Parathyroid adenoma (tissue), 2 donors: ENCODE measurements at regions not wholly inside any gene's neighbourhood (a gene's known extent, or its start where the extent isn't known, plus 50 kb on each side); places are given as distances from the start of the nearest gene placed in this dataset.

Source experiments
- H2AFZ ChIP-seq: fragments of 300-600 bp; sonication (generic); one replicate; pipeline ENCODE4 v1.7.0; 2017; ENCODE audit warnings: antibody characterized with exemption, mild to moderate bottlenecking
- H3K27ac ChIP-seq: fragments of 300-600 bp; sonication (generic); one replicate; pipeline ENCODE4 v1.7.0; 2017
- H3K27me3 ChIP-seq: fragments of 300-600 bp; sonication (generic); one replicate; pipeline ENCODE4 v1.7.0; 2017; ENCODE audit warnings: low read length; ENCODE audit not compliant: control insufficient read depth, insufficient read depth
- H3K36me3 ChIP-seq: fragments of 300-600 bp; sonication (generic); one replicate; pipeline ENCODE4 v1.7.0; 2017; ENCODE audit warnings: low read length; ENCODE audit not compliant: control insufficient read depth, insufficient read depth
- H3K4me1 ChIP-seq: fragments of 300-600 bp; sonication (generic); one replicate; pipeline ENCODE4 v1.7.0; 2017; ENCODE audit warnings: control low read depth
- H3K4me2 ChIP-seq: fragments of 300-600 bp; sonication (generic); one replicate; pipeline ENCODE4 v1.7.0; 2017; ENCODE audit warnings: low read length
- H3K4me3 ChIP-seq: fragments of 300-600 bp; sonication (generic); one replicate; pipeline ENCODE4 v1.7.0; 2017; ENCODE audit warnings: low read depth, low read length
- H3K79me2 ChIP-seq: fragments of 300-600 bp; sonication (generic); one replicate; pipeline ENCODE4 v1.7.0; 2017; ENCODE audit warnings: control low read depth
- H3K9ac ChIP-seq: fragments of 300-600 bp; sonication (generic); one replicate; pipeline ENCODE4 v1.7.0; 2017; ENCODE audit warnings: mild to moderate bottlenecking
- H3K9me3 ChIP-seq: fragments of 300-600 bp; sonication (generic); one replicate; pipeline ENCODE4 v1.7.0; 2017; ENCODE audit warnings: low read length; ENCODE audit not compliant: control insufficient read depth
- TF ChIP-seq, protein P1 (sequence below): fragments of 300-600 bp; sonication (generic); IDR thresholded peaks from one replicate; pipeline ENCODE4 v1.7.0; 2017; ENCODE audit warnings: antibody characterized with exemption, mild to moderate bottlenecking
- donor health status: primary hyperparathyroidism.

DNA sequence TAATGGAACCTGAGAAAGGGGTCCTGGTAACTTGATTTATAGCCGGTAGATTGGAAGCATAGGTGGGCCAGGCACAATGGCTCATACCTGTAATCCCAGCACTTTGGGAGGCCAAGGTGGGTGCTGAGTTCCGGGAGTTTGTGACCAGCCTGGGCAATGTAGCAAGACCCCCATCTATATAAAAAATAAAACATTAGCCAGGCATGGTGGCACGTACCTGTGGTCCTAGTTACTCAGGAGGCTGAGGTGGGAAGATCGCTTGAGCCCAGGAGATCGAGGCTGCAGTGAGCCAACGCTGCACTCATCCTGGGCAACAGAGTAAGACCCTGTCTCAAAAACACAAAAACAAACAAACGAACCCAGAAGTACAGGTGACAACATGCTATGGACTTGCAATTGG lies 76.5 kb downstream of the ZNF281 start:
- Histone ChIP-seq H3K4me3 (no peak overlapping the region), H2AFZ (no peak overlapping the region), H3K4me1 (no peaks in the 10 kb centered on the region), H3K27ac (no peak overlapping the region), H3K4me2 (no peak overlapping the region), H3K9ac (no peak overlapping the region), H3K9me3 (no peaks in the 10 kb centered on the region), H3K27me3 (no peaks in the 10 kb centered on the region), H3K79me2 (no peaks in the 10 kb centered on the region), H3K36me3 (no peaks in the 10 kb centered on the region)
- TF ChIP-seq, protein P1, sequence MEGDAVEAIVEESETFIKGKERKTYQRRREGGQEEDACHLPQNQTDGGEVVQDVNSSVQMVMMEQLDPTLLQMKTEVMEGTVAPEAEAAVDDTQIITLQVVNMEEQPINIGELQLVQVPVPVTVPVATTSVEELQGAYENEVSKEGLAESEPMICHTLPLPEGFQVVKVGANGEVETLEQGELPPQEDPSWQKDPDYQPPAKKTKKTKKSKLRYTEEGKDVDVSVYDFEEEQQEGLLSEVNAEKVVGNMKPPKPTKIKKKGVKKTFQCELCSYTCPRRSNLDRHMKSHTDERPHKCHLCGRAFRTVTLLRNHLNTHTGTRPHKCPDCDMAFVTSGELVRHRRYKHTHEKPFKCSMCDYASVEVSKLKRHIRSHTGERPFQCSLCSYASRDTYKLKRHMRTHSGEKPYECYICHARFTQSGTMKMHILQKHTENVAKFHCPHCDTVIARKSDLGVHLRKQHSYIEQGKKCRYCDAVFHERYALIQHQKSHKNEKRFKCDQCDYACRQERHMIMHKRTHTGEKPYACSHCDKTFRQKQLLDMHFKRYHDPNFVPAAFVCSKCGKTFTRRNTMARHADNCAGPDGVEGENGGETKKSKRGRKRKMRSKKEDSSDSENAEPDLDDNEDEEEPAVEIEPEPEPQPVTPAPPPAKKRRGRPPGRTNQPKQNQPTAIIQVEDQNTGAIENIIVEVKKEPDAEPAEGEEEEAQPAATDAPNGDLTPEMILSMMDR, result no peak

DNA sequence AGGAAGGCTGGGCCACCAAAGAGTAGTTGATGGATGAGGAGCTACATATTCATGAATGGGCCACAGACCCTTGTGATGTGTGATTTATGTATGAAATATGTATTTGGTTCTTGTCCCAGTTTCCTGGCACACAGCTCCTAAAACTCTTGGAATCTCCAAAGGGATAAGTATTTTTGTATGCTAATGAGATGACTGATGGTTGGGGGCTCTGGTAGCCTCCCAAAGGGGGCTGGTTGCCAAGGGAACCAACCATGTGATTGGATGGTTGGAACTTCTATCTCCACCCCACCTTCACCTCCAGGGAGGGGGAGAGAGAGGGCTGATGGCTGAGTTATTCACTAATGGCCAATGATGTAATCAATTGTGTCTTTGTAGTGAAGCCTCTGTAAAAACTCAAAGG lies 77.1 kb downstream of the ZNF281 start:
- no peak overlapping the region for H3K27ac ChIP-seq
- H3K27me3 ChIP-seq, result no peaks in the 10 kb centered on the region
- no peak overlapping the region for H3K4me2 ChIP-seq
- H3K4me1 ChIP-seq, result no peaks in the 10 kb centered on the region
- H3K79me2 ChIP-seq, result no peaks in the 10 kb centered on the region
- H3K36me3 ChIP-seq, result no peaks in the 10 kb centered on the region
- no peak overlapping the region for H3K9ac ChIP-seq
- TF ChIP-seq, protein P1, result no peak
- H3K4me3 ChIP-seq, result no peak overlapping the region
- no peak overlapping the region for H2AFZ ChIP-seq
- H3K9me3 ChIP-seq, result no peaks in the 10 kb centered on the region

DNA sequence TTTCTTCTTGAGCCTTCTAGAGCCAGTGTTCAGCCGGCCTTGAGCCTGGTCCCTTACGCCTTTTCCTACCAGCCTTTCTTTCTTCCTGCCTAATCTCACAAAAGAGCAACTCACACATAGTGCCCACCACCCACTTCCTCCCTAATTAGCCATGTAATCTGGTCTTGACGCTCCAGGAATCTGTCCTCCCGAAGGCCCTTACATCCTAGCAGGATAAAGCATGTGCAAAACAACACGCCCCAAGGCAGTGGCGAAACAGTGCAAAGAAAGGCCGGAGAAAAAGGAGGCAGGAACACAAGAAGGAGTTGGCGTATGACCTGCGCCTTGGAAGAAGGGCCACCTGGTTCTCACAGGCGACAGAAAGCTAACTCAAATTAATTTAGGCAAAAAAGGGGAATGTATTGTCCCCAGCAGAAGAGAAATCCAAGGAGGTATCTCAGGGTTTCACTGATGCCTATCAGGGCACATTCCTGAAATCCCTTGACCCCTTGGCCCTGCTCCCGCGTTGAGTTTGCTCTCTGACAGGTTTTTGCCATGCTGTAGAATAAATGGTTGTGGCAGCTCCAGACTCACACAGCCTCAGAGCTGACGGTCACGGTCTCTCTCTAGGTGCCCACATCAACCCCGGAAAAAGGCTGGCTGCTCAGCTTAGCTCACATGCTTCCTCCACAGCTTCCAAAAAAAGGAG lies 79.0 kb downstream of the ZNF281 start:
- Histone ChIP-seq H3K9me3 (no peaks in the 10 kb centered on the region), H3K27me3 (no peaks in the 10 kb centered on the region)
- TF ChIP-seq, protein P1, result no peak

DNA sequence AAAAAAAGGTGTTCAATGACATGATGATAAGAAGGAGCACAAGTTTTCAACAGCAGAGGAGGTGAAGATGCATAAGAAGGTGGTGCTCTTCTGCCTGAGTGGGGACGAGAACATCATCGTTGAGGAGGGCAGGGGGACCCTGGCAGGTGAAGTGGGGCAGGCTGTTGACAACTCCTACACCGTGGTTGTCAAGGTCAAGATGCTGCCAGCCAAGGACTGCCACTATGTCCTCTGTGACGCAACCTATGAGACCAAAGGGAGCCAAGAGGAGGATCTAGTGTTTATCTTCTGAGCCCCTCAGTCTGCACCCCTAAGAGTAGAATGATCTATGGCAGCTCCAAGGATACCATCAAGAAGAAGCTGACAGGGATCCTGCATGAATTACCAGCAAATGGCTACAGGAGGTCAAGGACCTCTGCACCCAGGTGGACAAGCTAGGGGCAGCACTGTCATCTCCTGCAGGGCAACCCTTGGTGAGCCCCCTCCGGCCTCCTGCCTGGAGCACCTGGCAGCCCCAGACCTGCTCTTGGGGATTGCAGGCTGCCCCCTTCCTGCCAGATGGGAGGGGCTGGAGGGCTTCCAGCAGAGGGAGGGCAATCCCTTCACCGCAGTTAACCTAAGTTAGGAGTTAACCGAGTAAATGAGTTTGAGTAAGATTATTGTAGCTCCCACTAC lies 80.5 kb downstream of the ZNF281 start:
- H3K27me3 ChIP-seq, result no peaks in the 10 kb centered on the region
- no peak overlapping the region for H3K9ac ChIP-seq
- TF ChIP-seq, protein P1, result no peak
- no peaks in the 10 kb centered on the region for H3K36me3 ChIP-seq
- no peaks in the 10 kb centered on the region for H3K9me3 ChIP-seq
- no peaks in the 10 kb centered on the region for H3K79me2 ChIP-seq
- H3K4me2 ChIP-seq, result no peak overlapping the region
- H3K27ac ChIP-seq, result no peak overlapping the region
- H3K4me1 ChIP-seq, result no peaks in the 10 kb centered on the region
- no peak overlapping the region for H2AFZ ChIP-seq
- H3K4me3 ChIP-seq, result no peak overlapping the region

More for the DNA sequence above, 79.0 kb downstream of the ZNF281 start:
- Histone ChIP-seq H3K4me3 (no peak overlapping the region), H3K9ac (no peak overlapping the region), H3K4me2 (no peak overlapping the region), H3K79me2 (no peaks in the 10 kb centered on the region), H3K27ac (no peak overlapping the region), H3K36me3 (no peaks in the 10 kb centered on the region), H3K4me1 (no peaks in the 10 kb centered on the region), H2AFZ (no peak overlapping the region)
